ENCODE measurements at regions not wholly inside any gene's neighbourhood (a gene's known extent, or its start where the extent isn't known, plus 50 kb on each side); places are given as distances from the start of the nearest gene placed in this dataset.

- H3K4me3 ChIP-seq (ENCODE audit: low read depth, low read length) = no peak overlapping the region
These were observed 214.6 kb downstream of the PRL start for GRCh38 chr6:22082218-22082617.

GRCh38 chr6:22083119-22083518 lies 213.7 kb downstream of the PRL start:
- no peak overlapping the region for H3K4me3 ChIP-seq (ENCODE audit: low read depth, low read length)

GRCh38 chr6:22087960-22088706 lies 208.7 kb downstream of the PRL start:
- H3K4me3 ChIP-seq (ENCODE audit: low read depth, low read length) = no peak overlapping the region

- no peak overlapping the region for H3K4me3 ChIP-seq (ENCODE audit: low read depth, low read length)
These were observed 205.3 kb downstream of the PRL start for GRCh38 chr6:22091424-22091948.

- no peak overlapping the region for H3K4me3 ChIP-seq (ENCODE audit: low read depth, low read length)
These were observed 201.0 kb downstream of the PRL start for GRCh38 chr6:22095836-22096235.

GRCh38 chr6:22098601-22099031 lies 198.2 kb downstream of the PRL start:
- H3K4me3 ChIP-seq (ENCODE audit: low read depth, low read length) = no peak overlapping the region

- no peak overlapping the region for H3K4me3 ChIP-seq (ENCODE audit: low read depth, low read length)
These were observed 197.6 kb downstream of the PRL start for GRCh38 chr6:22099231-22099630.

- H3K4me3 ChIP-seq (ENCODE audit: low read depth, low read length) = no peak overlapping the region
These were observed 196.9 kb downstream of the PRL start for GRCh38 chr6:22099923-22100322.

GRCh38 chr6:22101163-22101562 lies 195.7 kb downstream of the PRL start:
- H3K4me3 ChIP-seq (ENCODE audit: low read depth, low read length) = no peak overlapping the region

- H3K4me3 ChIP-seq (ENCODE audit: low read depth, low read length) = no peak overlapping the region
These were observed 194.2 kb downstream of the PRL start for GRCh38 chr6:22102671-22103070.

- no peak overlapping the region for H3K4me3 ChIP-seq (ENCODE audit: low read depth, low read length)
These were observed 190.4 kb downstream of the PRL start for GRCh38 chr6:22106451-22106850.

- no peak overlapping the region for H3K4me3 ChIP-seq (ENCODE audit: low read depth, low read length)
These were observed 189.9 kb downstream of the PRL start for GRCh38 chr6:22106961-22107360.

- H3K4me3 ChIP-seq (ENCODE audit: low read depth, low read length) = no peak overlapping the region
These were observed 188.6 kb downstream of the PRL start for GRCh38 chr6:22108199-22108598.

GRCh38 chr6:22110061-22110460 lies 186.8 kb downstream of the PRL start:
- no peak overlapping the region for H3K4me3 ChIP-seq (ENCODE audit: low read depth, low read length)

- no peak overlapping the region for H3K4me3 ChIP-seq (ENCODE audit: low read depth, low read length)
These were observed 184.4 kb downstream of the PRL start for GRCh38 chr6:22112461-22112860.

- H3K4me3 ChIP-seq (ENCODE audit: low read depth, low read length) = no peak overlapping the region
These were observed 183.6 kb downstream of the PRL start for GRCh38 chr6:22113026-22113766.

GRCh38 chr6:22115559-22115958 lies 181.3 kb downstream of the PRL start:
- no peak overlapping the region for H3K4me3 ChIP-seq (ENCODE audit: low read depth, low read length)

GRCh38 chr6:22117631-22118030 lies 179.2 kb downstream of the PRL start:
- no peak overlapping the region for H3K4me3 ChIP-seq (ENCODE audit: low read depth, low read length)

- H3K4me3 ChIP-seq (ENCODE audit: low read depth, low read length) = no peak overlapping the region
These were observed 177.3 kb downstream of the PRL start for GRCh38 chr6:22119500-22119899.

- no peak overlapping the region for H3K4me3 ChIP-seq (ENCODE audit: low read depth, low read length)
These were observed 172.1 kb downstream of the PRL start for GRCh38 chr6:22124756-22125155.

- H3K4me3 ChIP-seq (ENCODE audit: low read depth, low read length) = no peak overlapping the region
These were observed 169.9 kb downstream of the PRL start for GRCh38 chr6:22126910-22127309.

GRCh38 chr6:22129751-22130150 lies 167.1 kb downstream of the PRL start:
- no peak overlapping the region for H3K4me3 ChIP-seq (ENCODE audit: low read depth, low read length)
